GM23338 (cell line): ENCODE measurements at regions not wholly inside any gene's neighbourhood (a gene's known extent, or its start where the extent isn't known, plus 50 kb on each side); places are given as distances from the start of the nearest gene placed in this dataset.

ENCODE experiments used
- ATAC-seq: fragments of 200-7000 bp; cut with Tn5 transposase; 3 replicates; pipeline ENCODE4 v1.9.1; 2020
- DNase-seq: peaks from one replicate; pipeline ENCODE4 v3.0.0-alpha.2; 2015; ENCODE audit warnings: low spot score
- H2AFZ ChIP-seq: fragments of 200-600 bp; sonication (generic); 2 replicates; pipeline ENCODE4 v1.8.0; 2016; ENCODE audit warnings: antibody characterized with exemption, mild to moderate bottlenecking, moderate library complexity
- H3F3A ChIP-seq: fragments of 200-600 bp; sonication (generic); replicated peaks from 2 replicates; pipeline ENCODE4 v1.8.0; 2017; ENCODE audit warnings: antibody characterized with exemption, mixed run types, low read depth
- H3K27ac ChIP-seq: fragments of 200-600 bp; sonication (generic); 2 replicates; pipeline ENCODE4 v1.6.1; 2016; ENCODE audit warnings: low read depth
- H3K27me3 ChIP-seq: fragments of 200-600 bp; sonication (generic); 2 replicates; pipeline ENCODE4 v1.8.0; 2016; ENCODE audit warnings: mild to moderate bottlenecking, mixed run types, moderate library complexity; ENCODE audit not compliant: insufficient read depth
- H3K36me3 ChIP-seq: fragments of 200-600 bp; sonication (generic); 2 replicates; pipeline ENCODE4 v1.8.0; 2016; ENCODE audit warnings: mild to moderate bottlenecking; ENCODE audit not compliant: insufficient read depth
- H3K4me1 ChIP-seq: fragments of 200-600 bp; sonication (generic); 2 replicates; pipeline ENCODE4 v1.8.0; 2016; ENCODE audit warnings: mild to moderate bottlenecking, moderate library complexity; ENCODE audit not compliant: insufficient read depth
- H3K4me2 ChIP-seq: fragments of 200-600 bp; sonication (generic); 2 replicates; pipeline ENCODE4 v1.7.1; 2017; ENCODE audit warnings: mixed run types
- H3K4me3 ChIP-seq: fragments of 200-600 bp; sonication (generic); 2 replicates; pipeline ENCODE4 v1.6.1; 2016; ENCODE audit warnings: mixed run types
- H3K79me2 ChIP-seq: fragments of 200-600 bp; sonication (generic); replicated peaks from 2 replicates; pipeline ENCODE4 v1.8.0; 2017; ENCODE audit warnings: mild to moderate bottlenecking; ENCODE audit not compliant: insufficient read depth
- H3K9me2 ChIP-seq: fragments of 200-600 bp; sonication (generic); 2 replicates; pipeline ENCODE4 v1.8.0; 2017; ENCODE audit not compliant: insufficient read depth
- H4K20me1 ChIP-seq: fragments of 200-600 bp; sonication (generic); replicated peaks from 2 replicates; pipeline ENCODE4 v1.8.0; 2017; ENCODE audit warnings: mild to moderate bottlenecking; ENCODE audit not compliant: insufficient read depth
- H3K27ac Mint-ChIP-seq: 2 replicates; pipeline ENCODE4 v1.8.0; 2020; ENCODE audit warnings: inconsistent platforms, mild to moderate bottlenecking, moderate library complexity, mixed read lengths
- H3K27me3 Mint-ChIP-seq: 3 replicates; pipeline ENCODE4 v1.8.0; 2022; ENCODE audit warnings: low read depth, mild to moderate bottlenecking, moderate library complexity, mixed read lengths, inconsistent platforms; ENCODE audit not compliant: insufficient read depth, poor library complexity
- H3K36me3 Mint-ChIP-seq: 3 replicates; pipeline ENCODE4 v1.8.0; 2021; ENCODE audit warnings: low read depth, mild to moderate bottlenecking, inconsistent platforms, moderate library complexity, mixed read lengths
- H3K4me1 Mint-ChIP-seq: 3 replicates; pipeline ENCODE4 v1.8.0; 2020; ENCODE audit warnings: mild to moderate bottlenecking, inconsistent platforms, mixed read lengths
- H3K4me3 Mint-ChIP-seq: 3 replicates; pipeline ENCODE4 v1.8.0; 2021; ENCODE audit warnings: moderate library complexity, mild to moderate bottlenecking, inconsistent platforms, mixed read lengths
- H3K9me3 Mint-ChIP-seq: 3 replicates; pipeline ENCODE4 v1.8.0; 2020; ENCODE audit warnings: moderate library complexity, mild to moderate bottlenecking, inconsistent platforms, mixed read lengths
- CREB1 ChIP-seq: fragments of 250-450 bp; sonication (Bioruptor Pico); IDR thresholded peaks from 2 replicates; pipeline ENCODE4 v1.5.0; 2020; ENCODE audit warnings: low read depth, mild to moderate bottlenecking, moderate library complexity
- CTCF ChIP-seq, 2 experiments: fragments of 200-600 bp in 1 of 2; sonication (generic) in 1 of 2; conservative IDR thresholded peaks; 2 replicates each; pipeline versions ENCODE4 v1.5.1 to v1.6.1; 2016 to 2017; ENCODE audit warnings: antibody characterized with exemption in 2 of 2, low read depth in 2 of 2, mild to moderate bottlenecking in 2 of 2, moderate library complexity in 1 of 2
- EZH2 ChIP-seq: fragments of 200-600 bp; sonication (generic); IDR thresholded peaks from one replicate; pipeline ENCODE4 v1.8.0; 2017; ENCODE audit warnings: antibody characterized with exemption, mild to moderate bottlenecking, low read depth; ENCODE audit not compliant: unreplicated experiment
- EZH2phosphoT487 ChIP-seq: fragments of 200-600 bp; sonication (generic); IDR thresholded peaks from one replicate; pipeline ENCODE4 v1.8.1; 2018; ENCODE audit warnings: antibody characterized with exemption; ENCODE audit not compliant: unreplicated experiment
- JUNB ChIP-seq: IDR thresholded peaks from one replicate; pipeline ENCODE4 v1.6.1; 2016; ENCODE audit warnings: antibody characterized with exemption; ENCODE audit not compliant: unreplicated experiment
- NANOG ChIP-seq: IDR thresholded peaks from 2 replicates; pipeline ENCODE4 v1.6.1; 2016; ENCODE audit warnings: antibody characterized with exemption, borderline replicate concordance
- POLR2AphosphoS5 ChIP-seq: IDR thresholded peaks from 2 replicates; pipeline ENCODE4 v1.6.1; 2016; ENCODE audit warnings: antibody characterized with exemption, low read depth
- REST ChIP-seq: IDR thresholded peaks from one replicate; pipeline ENCODE4 v1.6.1; 2018; ENCODE audit warnings: antibody characterized with exemption; ENCODE audit not compliant: unreplicated experiment
- STAT1 ChIP-seq: IDR thresholded peaks from one replicate; pipeline ENCODE4 v1.6.1; 2016; ENCODE audit warnings: antibody characterized with exemption; ENCODE audit not compliant: unreplicated experiment
- ZNF114 ChIP-seq: fragments of 250-450 bp; sonication (Bioruptor Pico); IDR thresholded peaks from 2 replicates; pipeline ENCODE4 v1.5.0; 2020; ENCODE audit warnings: mild to moderate bottlenecking, moderate library complexity
- ZNF331 ChIP-seq: fragments of 250-450 bp; sonication (Bioruptor Pico); IDR thresholded peaks from 2 replicates; pipeline ENCODE4 v1.5.0; 2020; ENCODE audit warnings: low read depth, mild to moderate bottlenecking, moderate library complexity

- Histone ChIP-seq H3K36me3 (0 out of 2 replicates have a peak, but pooled peaks cover 6% of the 10 kb centered on the region), H4K20me1 (no peaks in the 10 kb centered on the region), H3F3A (no peaks in the 10 kb centered on the region), H3K4me3 (no peak overlapping the region), H3K27me3 (no peaks in the 10 kb centered on the region), H3K9me2 (peaks cover 8% of the 10 kb centered on the region; the same call in 1 of the 2 replicates), H3K4me2 (no peak overlapping the region), H3K79me2 (peaks cover 4% of the 10 kb centered on the region; the same call in 1 of the 2 replicates), H3K27ac (no peak overlapping the region), H2AFZ (no peak overlapping the region), H3K4me1 (peaks cover 4% of the 10 kb centered on the region; the same call in 1 of the 2 replicates)
- DNase-seq, result no peak
- no peaks in the 10 kb centered on the region; the same call in 2 of the 3 replicates for H3K36me3 Mint-ChIP-seq
- TF ChIP-seq CTCF (conservative IDR thresholded peaks at IDR 0.05; ENCODE audit: low read depth in 2 of 2), result no peak
- H3K9me3 Mint-ChIP-seq, result no peaks in the 10 kb centered on the region
- H3K4me1 Mint-ChIP-seq, result peaks cover 13% of the 10 kb centered on the region
- no peak for ATAC-seq
- no peak overlapping the region for H3K27ac Mint-ChIP-seq
- H3K4me3 Mint-ChIP-seq, result no peak overlapping the region
- peaks cover 2% of the 10 kb centered on the region for H3K27me3 Mint-ChIP-seq
Measured at GRCh38 chr13:99061411-99061810, 83.5 kb upstream of the DOCK9 start.

GRCh38 chr13:99062593-99062992 lies 84.7 kb upstream of the DOCK9 start:
- Histone ChIP-seq H3K4me2 (no peak overlapping the region), H3F3A (no peaks in the 10 kb centered on the region), H4K20me1 (no peaks in the 10 kb centered on the region), H2AFZ (no peak overlapping the region), H3K4me1 (no peaks in the 10 kb centered on the region), H3K36me3 (0 out of 2 replicates have a peak, but pooled peaks cover 6% of the 10 kb centered on the region), H3K4me3 (no peak overlapping the region), H3K79me2 (peaks cover 4% of the 10 kb centered on the region; the same call in 1 of the 2 replicates), H3K27ac (no peak overlapping the region), H3K27me3 (no peaks in the 10 kb centered on the region), H3K9me2 (peaks cover 12% of the 10 kb centered on the region)
- DNase-seq (no peak), ATAC-seq (no peak)
- Mint-ChIP-seq H3K36me3 (no peaks in the 10 kb centered on the region; the same call in 2 of the 3 replicates), H3K9me3 (no peaks in the 10 kb centered on the region), H3K27ac (no peak overlapping the region), H3K27me3 (peaks cover 5% of the 10 kb centered on the region), H3K4me1 (peaks cover 17% of the 10 kb centered on the region), H3K4me3 (no peak overlapping the region)
- TF ChIP-seq NANOG (no peak), EZH2 (no peak), STAT1 (no peak), POLR2AphosphoS5 (no peak), REST (no peak), EZH2phosphoT487 (no peak), CTCF (conservative IDR thresholded peaks at IDR 0.05; ENCODE audit: low read depth in 2 of 2) (no peak), JUNB (no peak), ZNF114 (CRISPR knock-in tag) (no peak), ZNF331 (no peak), CREB1 (CRISPR knock-in tag) (no peak)
